Skin of body (tissue), 1 donor: ENCODE measurements at regions not wholly inside any gene's neighbourhood (a gene's known extent, or its start where the extent isn't known, plus 50 kb on each side); places are given as distances from the start of the nearest gene placed in this dataset.

Experiments used
- DNase-seq: peaks from one replicate; lab custom pipeline; 2025; lab: John Stamatoyannopoulos, UW

DNA sequence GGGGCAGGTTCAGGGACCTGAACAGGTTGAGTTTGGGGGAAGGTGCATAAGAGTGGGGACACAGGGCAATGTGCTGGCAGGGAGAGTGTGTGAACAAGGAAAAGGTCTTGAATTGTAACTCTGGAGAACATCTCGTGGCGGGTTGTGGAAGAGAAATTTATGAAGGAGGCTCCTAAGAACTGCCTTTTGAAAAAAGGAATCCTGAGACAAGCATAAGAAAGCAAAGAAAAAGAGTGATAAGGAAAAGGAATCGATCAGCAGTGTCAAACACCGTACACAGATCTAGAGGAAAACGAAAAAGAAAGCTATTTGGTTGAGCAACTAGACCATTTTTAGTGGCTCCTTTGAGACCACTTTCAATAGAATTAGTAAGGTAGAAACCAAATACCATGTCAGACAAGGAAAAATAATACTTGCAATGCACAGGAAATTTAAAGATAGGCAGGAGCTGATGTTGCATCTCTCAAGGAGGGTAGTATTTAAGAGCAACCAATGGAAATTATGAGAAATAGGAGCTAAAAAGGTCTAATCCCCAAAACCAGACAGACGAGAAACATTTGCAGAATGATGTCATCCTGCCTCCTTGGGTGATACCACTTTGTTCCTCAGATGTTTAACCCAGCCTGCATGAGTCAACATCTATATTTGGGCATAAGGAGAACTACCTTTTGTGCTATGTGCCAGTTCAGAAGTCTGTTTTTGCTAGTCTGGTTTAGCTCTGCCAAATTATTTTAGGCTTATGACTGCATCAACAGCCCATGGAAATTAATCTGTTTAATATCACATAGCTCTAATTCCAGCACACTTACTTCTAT lies 64.5 kb upstream of the STK38L start:
- DNase-seq, result peak; percentile 27

DNA sequence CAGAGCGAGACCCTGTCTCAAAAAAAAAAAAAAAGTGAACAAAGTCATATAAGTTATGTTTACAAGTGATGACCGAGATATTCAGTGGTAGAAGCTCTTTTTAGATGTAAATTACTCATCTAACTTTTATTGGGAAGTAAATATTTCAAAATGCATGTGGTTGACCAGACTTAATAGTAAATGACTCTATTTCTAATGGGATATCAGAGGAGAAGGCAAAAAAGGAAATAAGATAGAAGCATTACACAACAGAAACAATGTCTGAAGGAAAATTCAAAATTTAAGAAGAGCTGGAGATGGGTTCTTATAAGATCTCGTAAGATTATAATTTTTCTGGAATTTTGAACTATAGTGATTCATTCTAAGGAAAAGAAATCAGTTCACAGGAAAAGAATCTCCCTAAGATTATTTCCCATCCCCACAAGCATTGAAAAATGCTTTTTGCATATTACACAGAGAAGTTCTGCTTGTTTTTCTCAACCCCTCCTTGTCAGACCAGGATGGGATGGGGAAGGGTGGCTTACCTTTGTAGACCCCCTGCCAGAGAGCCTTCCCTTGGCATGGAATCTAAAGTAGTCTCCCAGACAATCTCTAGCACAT lies 63.1 kb upstream of the STK38L start:
- DNase-seq, result no peak

DNA sequence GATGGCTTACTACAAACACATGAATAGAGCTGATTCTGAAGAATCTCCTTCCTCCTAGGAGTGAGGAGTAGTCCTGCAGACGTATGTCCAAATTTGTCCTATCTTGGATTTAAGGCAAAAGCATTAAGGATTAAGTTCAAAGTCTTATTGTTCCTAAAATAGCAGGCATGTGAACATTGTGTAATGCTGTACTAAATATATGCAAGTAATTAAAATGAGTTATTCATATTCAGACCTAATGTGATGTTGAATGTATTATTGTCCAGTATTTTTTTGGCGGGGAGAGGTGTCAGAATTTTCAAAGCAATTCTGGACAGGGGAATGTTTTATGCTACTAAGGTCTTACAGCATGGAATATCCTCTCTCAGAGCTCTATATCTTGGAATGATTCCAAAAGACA lies 60.7 kb upstream of the STK38L start:
- DNase-seq, result no peak

DNA sequence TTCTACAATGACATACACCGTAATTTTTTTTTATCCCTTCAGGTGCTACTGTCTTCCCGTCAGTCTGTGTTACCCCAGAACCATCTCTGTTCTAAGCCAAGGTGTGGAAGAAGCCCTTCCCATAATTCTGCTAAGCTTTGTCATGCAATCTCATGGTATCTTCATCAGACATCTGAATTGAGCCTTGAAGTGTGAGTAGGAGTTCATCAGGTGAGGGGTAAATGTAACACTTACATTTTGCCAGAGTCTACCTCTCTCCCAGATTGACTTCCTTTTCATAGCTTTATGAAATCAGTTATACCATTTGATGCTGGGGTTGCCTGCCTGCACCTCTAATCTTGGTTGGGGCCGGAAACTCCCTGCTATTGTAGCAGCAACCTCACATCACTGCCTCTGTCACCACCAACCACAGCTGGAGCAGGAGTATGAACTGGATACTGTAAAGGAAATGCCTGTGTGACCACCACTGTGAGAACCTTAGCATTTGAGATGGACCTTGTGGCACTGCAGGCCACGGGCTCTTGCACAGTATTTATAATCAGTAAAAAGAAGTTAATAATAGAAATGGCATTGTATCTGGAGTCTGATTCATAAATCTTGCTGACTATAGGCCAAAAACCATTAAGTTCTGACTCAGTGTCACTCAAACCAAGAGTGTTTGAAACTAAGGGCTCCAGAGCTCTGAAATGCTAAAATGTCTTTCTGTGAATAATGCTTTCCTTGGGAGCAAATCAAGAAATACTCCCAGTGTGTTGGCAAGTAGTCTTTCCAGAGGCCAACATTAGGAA lies 58.7 kb upstream of the STK38L start:
- no peak for DNase-seq

DNA sequence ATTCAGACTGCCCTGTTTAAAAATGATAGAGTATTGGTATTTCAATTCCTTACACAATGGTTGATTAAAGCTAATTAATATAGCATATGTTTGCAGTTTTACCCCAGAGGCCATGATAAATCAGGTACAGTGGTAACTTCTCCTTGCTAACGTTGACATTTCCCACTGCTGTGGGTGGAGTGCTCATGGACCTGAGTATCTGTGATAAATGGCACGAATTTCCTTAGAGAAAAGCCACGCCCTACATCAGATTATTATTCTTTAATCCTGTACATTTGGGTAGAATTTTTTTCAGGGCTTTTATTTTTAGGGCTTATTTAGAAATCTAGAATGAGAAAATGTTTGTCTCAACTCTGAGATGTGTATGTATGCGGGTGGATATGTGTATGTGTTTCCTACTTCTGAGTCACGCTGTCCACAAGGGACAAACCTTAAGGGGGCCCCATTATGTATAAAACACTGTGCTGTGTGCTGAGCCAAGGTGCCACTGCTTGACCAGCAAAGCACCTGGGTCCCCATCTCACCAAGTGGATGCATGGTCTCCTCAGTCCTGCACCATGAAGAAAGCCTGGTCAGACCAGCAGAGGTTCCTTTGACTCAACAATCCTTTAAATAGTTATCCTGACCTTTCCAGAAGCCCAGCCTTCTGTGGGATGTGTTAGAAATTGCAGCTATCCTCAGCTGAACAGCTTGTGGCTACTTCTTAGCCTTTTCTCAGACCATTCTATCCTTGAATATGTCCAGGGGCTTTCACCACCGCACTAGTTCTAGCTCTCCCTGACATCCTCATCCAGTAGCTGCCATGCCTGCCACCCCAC lies 57.9 kb upstream of the STK38L start:
- no peak for DNase-seq

DNA sequence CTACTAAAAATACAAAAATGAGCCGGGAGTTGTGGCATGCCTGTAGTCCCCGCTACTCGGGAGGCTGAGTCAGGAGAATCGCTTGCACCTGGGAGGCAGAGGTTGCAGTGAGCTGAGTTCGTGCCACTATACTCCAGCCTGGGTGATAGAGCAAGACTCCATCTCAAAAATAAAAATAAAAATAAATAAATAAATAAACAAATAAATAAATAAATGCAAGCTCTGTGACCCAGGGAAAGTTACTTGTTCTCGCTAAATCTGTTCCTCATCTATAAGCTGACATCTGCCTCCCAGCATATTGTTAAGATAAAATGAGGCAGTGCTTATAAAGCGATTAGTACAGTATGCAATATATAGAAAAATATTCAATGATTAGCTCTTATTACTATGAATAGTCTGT lies 56.4 kb upstream of the STK38L start:
- DNase-seq, result no peak

DNA sequence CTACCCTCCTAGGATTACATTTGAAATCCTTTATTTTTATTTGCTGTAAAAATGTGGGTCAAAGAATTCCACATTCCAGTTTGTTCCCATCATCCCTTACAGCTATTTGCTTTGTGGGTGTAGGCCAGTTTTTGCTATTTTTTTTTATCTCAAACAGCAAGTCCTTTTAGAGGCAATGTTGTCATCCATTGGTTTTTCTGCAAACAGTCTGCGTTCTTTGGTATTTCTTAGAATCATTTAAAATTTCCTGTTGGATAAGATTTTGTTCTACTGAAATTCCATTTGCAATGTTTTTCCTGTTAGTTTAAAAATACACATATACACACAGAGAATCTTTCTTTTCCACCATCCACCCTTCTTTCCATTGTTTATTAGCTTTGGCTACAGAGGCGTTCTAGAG lies 53.3 kb upstream of the STK38L start:
- no peak for DNase-seq

DNA sequence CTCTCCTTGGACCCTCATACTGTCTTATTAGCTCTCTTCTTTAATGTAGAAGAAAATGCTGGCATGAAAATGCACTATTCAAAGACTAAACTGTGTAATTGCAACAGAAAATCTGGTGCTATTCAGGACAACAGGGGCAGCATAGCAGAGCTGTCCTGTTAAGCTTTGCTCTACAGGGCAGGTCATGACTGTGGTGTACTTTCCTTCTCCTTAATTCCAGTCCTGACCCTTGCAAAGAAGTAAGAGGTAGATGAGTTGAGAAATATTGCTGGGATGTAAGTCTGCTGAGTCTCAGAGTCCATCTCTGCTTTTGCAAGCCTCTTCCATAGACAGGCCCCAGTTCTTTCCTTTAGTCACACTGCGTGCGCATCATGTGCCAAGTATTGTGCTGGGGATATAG lies 52.6 kb upstream of the STK38L start:
- DNase-seq, result no peak

DNA sequence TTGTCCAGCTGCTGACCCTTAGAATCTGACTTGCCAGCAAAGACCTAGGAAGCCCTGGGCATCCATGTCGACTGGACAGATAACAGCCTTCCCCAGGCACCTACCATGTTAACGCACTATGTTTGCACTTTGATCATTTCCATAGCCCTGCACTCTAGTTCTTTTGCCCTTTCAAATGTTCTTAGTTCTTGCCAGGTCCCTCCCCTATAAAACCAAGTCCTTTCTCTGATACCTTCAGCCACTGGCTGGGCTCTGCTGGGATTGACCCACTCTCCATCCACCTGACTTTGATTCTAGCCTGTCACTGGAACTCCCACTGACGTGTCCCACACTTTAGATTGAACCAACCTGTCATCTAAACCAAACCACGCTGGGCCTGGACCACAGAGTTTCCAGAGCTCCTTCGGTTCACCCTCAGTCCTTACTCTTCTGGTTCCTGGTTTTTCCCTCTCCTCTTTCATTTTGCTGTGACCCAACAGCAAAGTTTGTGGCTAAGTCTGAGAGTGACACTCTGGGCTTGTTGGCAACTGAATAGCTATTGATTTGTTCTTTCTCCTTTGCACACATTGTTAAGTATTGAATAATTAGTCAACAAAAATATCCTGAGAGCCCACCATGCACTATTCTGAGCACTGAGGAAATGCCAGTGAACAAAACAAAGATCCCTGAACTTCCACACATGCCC lies 51.8 kb upstream of the STK38L start:
- DNase-seq, result no peak

DNA sequence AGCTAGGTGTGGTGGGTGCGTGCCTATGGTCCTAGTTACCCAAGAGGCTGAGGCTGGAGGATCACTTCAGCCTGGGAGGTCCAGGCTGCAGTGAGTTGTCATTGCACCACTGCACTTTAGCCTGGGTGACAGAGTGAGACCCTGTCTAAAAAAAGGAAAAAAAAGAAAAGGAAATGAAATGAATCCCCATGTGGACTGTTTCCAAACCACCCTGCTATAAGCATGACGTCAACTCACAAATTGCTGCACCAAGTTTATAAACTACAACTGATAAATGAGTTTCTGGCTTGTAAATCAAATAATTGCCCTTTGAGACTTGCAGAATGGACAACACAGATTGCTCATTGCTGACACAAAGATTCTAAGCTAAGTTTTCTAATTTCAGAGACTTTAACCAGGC lies 51.0 kb upstream of the STK38L start:
- peak; percentile 9 for DNase-seq

DNA sequence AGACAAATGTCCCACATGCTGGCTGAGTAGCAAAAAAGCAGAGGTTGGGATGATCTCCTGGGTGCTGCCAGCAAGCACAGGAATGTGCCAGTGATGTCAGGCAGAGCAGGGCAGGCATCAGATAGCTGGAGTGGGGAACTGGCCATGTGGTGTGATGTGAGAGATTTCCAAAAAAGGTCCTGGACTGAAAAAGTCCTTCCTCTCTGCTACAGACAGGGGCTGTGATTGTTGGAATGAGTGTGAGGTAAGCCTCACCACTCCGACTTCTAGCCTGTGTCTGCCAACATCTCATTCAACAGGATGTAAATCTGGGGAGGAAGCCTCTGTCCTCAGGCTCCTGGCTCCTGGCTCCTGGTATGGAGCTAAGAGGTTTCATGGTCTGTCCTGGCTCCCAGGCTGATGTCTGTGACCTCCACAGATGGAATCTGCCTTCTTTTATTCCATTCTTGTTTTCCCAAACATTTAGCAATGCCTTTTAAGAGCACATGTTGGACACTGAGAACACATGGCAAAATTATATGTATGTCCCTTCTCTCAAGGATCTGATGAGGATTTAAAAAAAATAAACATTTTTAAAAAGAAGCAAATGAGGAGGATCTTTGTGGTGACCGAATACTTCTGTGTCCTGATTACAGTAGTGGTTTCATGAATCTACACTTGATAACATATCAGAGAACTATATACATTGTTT lies 50.1 kb upstream of the STK38L start:
- no peak for DNase-seq
